GM19372 (cell line): ENCODE measurements at regions not wholly inside any gene's neighbourhood (a gene's known extent, or its start where the extent isn't known, plus 50 kb on each side); places are given as distances from the start of the nearest gene placed in this dataset.

Experiments
- ATAC-seq: cut with Tn5 transposase; IDR thresholded peaks from one replicate; pipeline ENCODE4 v1.9.1; 2021; ENCODE audit warnings: mild to moderate bottlenecking, low read depth, moderate library complexity; ENCODE audit not compliant: unreplicated experiment

DNA sequence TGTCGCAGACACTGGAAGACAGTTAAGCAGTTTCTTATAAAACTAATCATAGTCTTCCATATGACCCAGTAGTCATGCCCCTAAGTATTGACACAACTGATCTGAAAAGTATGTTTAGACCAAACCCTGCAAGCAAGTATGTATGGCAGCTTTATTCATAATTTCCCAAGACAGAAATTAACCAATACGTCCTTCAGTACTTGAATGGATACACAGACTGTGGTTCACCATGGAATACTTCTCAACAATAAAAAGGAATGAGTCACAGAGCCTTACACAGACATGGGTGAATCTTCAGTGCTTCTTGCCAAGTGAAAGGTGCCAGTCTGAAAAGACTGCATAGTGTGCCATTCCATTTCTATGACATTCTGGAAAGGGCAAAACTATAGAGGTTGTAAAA lies 50.2 kb upstream of the AKR1E2 start:
- ATAC-seq: no peak

DNA sequence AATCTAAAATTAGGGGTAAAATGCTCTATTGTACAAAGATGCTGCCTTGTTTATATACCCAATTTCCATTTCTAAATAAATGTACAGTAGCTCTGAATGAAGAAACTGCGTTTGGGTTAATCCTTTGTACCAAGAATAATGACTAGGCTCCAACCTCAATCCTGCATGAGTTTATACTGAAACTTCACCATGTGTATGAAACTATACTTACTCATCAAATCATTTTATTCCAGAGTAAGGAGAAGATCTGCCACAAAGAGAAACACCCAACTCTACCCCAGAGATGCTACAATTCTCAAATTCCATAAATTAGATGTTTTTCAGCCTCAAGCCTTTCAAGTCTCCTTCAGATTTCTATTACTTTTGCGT lies 53.8 kb upstream of the AKR1E2 start:
- no peak for ATAC-seq

DNA sequence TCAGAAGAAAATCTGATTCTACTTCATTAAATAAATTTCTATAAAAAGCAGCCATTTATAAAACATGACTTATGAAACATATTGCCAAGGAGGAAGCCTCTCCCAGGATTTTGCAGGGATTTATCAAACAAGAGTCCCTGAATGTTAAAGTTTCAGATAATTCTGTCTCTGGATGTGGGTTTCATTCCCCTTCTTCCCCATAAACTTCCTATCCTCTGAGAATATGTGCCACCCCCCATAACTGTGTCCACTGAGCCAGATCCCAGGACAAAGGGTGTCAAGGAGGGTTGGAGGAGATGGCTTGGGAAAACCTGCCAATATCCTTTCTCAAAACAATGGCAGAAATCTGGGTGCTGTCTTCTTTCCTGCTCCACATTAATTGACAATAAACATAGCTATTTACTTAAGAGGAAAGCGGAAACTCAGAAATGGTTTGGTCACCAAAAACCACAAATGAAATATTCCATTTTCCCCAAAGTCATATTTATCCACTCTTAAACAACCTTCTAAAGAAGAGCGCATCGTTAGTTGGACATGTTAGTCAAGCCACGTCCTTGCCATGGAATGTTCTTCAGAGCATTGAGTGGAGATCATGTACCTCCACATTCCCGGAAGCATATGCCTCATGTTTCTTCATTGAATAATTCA lies 54.3 kb upstream of the AKR1E2 start:
- ATAC-seq: no peak

DNA sequence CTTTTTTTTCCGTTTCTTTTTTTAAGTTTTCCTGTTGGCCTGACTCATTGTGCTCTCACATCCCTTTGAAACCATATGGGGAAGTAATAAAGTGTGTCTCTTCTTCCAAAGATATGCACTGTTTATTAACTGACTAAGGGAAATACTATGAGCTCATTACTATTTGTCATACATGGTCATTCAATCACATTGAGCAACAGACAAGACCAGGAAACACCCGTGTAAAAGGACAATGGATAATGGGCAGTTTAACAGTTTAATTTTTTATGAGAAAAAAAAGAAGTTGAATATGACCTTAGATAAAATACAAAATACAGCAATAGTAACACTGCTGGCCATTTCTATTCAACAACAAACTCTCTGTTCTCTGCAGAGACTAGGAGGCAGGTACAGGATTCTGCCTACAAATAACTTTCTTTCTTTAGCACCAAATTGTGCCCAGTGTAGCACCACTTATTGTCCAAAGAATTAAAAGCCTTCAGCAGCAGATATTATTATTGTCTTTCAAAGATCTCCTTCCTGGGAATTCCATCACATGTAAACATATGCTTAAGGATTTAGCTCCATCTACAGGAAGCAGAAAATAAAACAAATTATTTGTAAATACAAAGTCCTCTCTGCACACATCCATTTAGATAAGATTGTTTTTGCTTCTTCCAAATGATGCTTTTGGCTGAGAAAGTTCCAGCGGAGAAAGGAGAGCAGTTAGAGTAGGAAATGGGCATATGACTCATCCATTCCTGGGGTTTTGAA lies 55.0 kb upstream of the AKR1E2 start:
- ATAC-seq: no peak

DNA sequence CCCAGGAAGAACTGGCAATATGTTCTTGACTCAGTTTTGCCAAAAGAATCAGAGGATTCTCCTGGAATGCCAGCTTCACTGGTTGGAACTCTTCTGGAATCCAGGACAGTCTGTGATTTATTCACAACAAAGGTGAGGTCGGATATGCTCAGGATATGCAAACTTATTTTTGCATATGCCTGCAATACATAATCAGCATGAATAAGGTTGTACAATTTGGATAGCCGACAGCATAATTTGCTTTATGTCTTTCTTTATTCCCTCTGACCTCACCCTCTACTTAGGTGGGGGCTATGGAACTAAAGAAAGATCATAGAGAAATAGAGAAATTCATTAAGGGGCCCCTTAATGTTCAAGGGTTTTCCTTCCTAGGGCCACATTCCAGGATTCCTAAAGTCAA lies 57.6 kb upstream of the AKR1E2 start:
- ATAC-seq: no peak

DNA sequence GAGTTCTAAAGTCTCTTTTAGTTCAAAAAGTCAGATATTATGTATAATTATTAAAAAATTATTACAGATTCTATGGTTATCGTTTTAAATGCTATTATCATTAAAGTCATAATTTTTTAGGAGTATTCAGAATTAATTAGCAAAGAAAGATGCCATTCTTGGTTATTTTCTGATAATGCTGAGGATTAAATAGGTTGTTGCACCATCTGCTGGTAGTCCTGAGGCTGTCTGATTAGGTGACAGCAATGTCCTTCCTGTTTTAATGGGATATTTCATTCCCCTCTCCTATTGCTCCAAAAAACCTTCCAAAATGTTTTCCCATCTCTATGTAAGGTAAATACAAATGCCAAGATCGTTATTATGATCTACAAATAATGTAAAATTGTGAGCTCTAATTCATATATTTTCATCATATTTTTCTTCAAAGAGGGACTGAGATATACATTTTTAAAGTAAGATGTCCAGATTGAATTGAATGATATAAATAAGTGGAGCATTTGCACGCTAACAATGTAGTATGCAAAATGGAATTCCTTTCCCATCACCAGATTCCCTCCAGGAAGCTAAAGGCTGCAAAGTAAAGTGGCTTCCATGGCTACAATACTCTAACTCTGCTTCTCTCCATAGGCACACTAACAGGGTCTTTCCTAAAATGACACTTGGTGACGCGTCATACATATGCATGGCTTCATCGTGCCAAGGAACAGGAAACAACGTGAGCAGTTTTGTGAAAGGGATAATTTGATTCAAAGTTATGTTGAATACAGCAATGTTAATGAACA lies 58.8 kb upstream of the AKR1E2 start:
- ATAC-seq: no peak

DNA sequence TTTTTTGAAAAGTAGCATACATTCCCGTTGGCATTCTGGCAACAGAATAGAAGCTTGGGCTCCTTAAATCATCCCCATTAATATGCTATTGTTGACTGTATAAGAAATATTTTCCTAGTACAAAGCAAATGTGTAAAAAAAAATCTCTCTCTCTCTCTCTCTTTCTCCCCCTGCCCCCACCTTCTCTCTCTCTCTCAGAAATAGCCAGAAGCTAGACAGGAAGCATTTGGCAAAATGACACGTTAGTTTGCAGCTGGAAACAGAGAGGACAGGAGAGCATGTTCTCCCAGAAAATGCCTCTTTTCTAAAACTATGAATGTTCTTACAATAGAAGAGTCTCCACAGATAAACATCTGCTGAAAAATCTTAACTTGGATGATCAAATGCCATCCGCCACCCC lies 59.6 kb upstream of the AKR1E2 start:
- ATAC-seq: no peak

DNA sequence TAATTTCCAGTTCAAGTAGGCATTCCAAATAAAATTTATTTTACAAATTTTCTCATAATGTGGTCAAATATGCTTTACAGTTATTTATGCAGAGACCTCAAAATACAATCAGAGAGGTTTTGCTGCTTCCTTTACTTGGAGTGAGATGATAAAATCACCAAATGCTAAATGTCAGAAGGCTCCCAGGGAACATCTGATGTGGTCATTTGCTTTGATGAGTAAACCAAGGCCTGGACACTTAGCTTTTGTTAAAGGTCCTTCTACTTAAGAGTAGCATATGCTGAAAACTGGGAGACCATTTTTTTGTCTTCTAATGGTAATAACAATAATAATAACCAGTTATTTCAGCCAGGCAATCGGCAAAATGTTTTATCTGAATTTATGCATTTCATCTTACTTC lies 60.6 kb upstream of the AKR1E2 start:
- ATAC-seq: no peak

DNA sequence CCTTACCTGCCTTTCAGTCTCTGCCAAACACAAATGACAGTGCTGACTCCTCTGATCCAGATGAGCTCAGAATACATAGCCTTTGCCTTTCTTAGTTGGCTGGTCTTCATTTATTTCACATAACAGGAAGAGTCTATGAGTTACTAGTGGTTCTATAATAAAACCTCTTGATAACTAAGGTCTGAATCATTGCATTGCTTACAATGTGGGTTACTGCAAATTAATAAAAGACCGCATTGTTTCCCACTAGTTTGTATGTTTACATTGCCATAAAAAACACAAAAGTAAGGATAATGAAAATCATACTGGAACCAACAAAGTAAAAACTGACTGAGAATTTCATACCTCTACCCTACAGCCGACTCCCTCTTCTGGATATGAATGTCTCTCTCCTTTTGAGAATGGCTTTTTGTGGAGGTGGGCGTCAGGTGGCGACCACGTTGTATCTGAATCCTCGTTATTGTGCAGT lies 62.0 kb upstream of the AKR1E2 start:
- ATAC-seq: no peak

DNA sequence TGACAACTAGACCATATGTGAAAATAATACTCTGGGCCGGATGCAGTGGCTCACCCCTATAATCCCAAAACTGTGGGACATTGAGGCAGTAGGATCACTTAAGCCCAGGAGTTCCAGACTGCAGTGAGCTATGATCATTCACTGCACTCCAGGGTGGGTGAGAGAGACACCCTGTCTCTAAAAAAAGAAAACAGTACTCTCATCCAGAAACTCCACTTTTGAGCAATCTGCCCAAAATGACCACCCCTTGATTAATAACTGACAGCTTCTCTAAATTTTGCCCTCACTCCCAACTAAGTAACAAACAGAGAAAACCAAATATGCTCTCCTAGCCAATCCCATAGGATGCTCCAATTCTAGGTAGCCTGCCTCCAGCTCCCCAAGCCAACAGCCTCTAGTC lies 62.5 kb upstream of the AKR1E2 start:
- ATAC-seq: no peak

DNA sequence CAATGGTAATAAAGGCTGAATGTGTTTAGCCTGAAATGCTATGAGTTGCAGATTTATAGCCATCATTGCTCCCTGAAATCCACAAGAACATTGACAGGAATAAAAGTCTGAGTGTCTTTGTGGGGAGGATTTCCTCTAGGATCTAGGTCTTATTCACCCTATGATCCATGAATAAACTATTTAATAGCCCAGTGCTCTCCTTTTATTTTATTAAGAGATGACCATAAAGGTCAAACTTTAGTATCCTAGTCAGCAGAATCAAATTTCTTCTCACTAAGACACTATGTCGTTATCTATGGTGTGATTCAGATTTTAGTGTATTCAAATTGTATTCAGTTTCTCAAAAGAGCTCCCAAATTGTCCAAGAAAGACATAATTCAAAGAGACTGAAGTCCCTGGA lies 67.8 kb upstream of the AKR1E2 start:
- no peak for ATAC-seq

DNA sequence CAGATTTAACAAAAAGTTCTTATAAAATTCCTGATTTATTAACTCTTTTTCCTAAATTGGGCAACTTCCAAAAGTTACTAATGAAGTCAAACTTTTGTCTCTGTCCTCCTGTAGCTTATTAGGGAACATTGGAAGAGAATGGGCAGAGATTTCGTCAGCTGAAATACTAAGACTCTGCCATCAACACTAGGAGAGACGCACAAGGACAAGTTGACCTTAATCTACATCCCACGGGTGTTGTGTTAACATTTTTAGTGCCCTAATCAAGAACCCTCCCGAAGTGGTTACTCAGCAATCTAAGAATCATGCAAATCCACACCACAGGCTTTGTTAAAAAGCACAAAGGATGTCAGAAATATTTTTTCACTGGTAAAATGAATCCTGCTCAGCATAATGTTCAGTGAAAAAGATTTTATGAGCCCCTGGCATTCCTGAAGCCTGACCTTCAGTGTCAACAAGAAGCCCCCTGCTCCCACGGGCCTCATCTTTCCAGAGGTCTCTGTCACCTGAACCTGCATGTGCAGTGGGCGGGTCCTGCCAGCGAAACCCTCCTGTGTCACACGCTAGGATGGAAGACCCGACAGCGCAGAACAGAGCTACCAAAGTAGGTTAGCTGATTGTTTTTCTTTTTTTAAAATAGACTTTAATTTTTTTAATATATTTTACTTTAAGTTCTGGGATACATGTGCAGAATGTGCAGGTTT lies 70.6 kb upstream of the AKR1E2 start:
- no peak for ATAC-seq

DNA sequence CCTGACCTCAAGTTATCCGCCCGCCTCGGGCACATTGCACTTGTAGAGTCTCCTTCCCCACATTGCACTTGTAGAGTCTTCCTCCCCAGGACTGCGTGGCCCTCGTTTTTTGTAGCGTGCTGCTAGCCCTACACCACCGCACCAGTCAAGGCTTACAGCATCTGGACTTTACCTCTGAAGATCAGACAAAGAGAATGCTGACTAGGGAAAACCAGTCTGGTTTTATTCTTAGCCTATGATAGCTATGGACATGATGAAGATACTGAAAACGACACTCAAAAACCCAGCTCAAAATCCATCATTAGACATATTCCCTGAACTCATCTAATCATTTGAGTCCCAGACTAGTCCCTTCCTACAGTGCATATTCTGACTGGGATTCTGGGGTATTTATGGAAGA lies 71.9 kb upstream of the AKR1E2 start:
- ATAC-seq: no peak

DNA sequence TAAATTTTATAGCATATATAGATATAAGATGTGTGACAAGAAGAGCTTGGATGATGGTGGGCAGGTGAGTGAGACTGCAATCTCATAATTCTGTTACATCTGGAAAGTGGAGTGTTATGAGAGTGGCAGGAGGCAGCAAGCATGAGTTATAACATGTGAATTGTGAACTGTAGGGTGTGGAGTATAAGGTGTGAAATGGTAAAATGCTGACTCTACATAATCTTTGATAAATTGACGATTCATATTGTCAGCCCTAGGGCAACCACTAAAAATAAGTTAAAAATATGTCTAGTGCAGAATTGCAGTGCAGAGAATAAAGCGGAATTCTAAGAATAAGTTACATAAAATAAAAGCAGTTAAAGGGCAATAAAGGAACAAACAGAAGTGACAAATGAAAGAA lies 74.8 kb upstream of the AKR1E2 start:
- ATAC-seq: no peak

DNA sequence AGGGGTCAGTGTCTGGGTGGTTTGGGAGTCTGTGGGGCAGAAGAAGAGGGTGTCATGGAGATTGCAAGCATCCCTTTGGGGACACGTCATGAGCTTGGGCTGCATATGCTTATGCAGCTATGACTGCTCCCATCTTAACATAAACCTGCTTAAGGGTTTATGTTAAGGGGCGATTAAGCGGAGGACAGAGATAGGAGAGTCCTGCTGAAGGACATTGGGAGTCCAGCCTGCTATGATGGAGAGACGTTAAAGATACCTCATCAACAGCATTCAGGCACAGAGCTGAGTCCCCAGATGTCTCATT lies 76.8 kb upstream of the AKR1E2 start:
- ATAC-seq: no peak

DNA sequence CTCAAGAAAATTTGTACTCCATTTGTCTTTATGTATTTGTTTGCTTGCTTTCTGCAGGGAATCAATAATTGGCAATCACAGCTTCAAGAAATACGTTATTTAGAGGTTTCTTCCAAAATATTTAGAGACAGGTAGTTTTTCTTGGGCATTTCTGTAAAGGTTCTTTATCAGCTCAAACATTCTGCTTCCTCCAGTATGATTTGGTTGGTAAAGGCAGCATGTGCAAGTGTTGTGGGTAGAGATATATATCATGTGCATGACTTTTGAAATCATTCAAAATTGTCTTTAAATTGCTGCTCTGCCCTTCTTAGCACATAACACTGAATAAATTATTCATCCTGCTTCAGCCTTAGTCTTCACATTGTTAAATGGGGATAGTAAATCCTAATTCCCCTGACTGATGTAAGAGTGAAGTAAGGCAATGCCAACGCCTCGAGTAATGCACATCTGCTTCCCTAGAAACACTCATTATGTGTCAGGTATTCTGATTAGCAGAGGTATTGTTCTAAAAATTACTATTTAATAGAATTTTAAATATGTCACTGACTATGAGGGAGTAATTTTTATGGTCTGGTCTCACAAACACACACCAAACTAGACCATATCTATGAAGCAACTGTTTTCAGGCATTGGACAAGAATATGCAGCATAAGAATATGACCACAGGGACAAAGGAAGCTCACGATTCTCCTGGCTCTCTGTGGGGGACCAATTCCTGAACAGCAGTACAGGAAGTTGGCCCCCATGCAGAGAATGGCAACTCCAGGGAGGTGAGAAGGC lies 77.3 kb upstream of the AKR1E2 start:
- ATAC-seq: no peak

DNA sequence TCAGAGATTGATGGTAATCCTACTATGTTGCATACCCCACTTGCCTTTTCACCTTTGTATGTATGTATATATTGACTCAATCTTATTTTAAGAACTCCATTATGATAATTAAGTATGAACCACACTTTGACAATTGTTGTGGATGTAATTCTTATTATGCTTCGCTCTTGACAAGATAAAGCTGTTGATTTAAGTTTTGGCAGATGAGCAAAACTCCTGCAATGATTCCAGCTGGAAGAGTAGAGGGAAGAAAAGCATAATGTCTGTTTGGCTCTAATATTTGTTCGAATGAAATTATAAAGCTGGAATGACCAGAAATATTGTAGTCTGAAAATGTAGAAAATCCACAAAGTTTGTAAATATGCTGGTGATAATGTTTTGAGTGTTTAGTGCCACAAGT lies 83.8 kb upstream of the AKR1E2 start:
- ATAC-seq: no peak

DNA sequence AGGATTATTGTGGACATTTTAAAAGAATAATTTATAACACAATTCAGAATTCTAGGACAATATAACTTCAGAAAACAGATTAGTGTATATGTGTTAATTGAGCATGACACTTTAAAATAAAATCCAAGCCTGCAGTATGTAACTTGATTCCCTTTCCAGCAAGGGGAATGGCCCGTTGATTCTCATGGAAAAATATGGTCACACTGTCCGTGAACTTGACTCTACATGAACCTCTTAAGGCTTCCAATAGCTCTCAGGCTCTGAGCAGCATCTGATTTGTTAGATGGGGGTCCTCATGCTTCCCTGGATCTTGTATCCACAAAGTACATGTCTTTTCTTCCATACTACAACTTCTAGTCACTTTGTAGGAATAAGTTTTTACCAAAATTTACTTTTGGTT lies 85.5 kb upstream of the AKR1E2 start:
- ATAC-seq: no peak

DNA sequence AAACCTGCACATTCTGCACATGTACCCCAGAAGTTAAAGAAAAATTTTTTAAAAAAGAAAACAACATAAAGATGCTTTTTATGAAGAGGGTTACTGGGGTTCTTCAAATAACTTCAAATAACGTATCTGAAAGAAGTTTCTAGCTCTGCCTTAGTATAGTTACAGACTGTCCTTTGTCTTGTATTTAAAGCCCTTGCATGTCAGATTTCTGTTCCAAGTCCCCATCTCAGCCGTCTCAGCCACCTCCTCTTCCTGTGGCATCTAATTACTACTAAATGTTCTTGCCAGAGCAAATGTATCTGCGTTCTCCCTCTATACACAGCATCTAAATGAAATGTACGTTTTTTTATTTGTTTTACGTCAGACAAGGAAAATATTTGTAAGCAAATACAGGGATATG lies 89.4 kb upstream of the AKR1E2 start:
- no peak for ATAC-seq

DNA sequence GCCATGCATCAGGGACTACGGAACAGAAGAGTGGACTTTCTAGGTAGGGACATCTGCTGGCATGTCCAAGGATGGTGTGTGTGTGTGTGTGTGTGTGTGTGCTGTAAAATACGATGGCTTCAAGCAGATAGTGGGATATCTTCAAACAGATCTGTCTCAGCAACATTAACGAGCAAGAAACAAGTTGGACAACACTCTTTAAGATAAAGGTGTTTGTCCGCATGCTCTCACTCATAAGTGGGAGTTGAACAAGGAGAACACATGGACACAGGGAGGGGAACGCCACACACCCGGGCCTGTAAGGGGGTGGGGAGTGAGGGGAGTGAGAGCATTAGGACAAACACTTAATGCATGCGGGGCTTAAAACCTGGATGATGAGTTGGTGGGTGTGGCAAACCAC lies 89.8 kb upstream of the AKR1E2 start:
- no peak for ATAC-seq

DNA sequence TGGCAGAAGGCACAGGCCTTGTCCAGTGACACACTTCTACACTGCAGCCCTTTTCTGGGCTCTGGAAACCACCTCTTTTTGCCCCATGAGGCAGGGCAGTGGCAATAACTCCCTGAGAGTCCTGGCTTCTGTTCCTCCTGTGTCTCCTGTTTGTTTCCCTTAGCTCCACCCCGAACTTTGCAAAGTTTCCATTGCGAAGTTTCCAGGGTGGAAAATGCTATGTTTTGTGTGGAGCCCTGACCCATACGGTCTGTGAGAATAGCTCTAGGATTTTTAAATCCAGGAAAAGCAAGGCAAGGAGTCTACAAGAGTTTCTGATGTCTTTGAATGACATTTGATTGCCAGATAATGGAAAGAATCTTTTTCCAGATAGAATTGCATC lies 92.2 kb upstream of the AKR1E2 start:
- no peak for ATAC-seq
